ENCODE measurements at regions not wholly inside any gene's neighbourhood (a gene's known extent, or its start where the extent isn't known, plus 50 kb on each side); places are given as distances from the start of the nearest gene placed in this dataset.

- H3K27ac ChIP-seq: no peak overlapping the region
- no peak overlapping the region for H3K9ac ChIP-seq
- H3F3A ChIP-seq (ENCODE audit: low read depth): no peaks in the 10 kb centered on the region
- Mint-ChIP-seq H3K4me3 (no peak overlapping the region), H3K27ac (no peak overlapping the region), H3K9me3 (no peaks in the 10 kb centered on the region), H3K4me1 (peaks cover 11% of the 10 kb centered on the region), H3K27me3 (ENCODE audit: insufficient read depth, low read depth) (peaks cover 5% of the 10 kb centered on the region), H3K36me3 (no peaks in the 10 kb centered on the region)
- no peaks in the 10 kb centered on the region for H3K79me2 ChIP-seq (ENCODE audit: low read depth)
- no peak for DNase-seq (ENCODE audit: low spot score)
- peaks cover 26% of the 10 kb centered on the region for H3K27me3 ChIP-seq
- no peak overlapping the region for H3K4me2 ChIP-seq
- no peaks in the 10 kb centered on the region for H3K4me1 ChIP-seq
- H4K20me1 ChIP-seq (ENCODE audit: low read depth): no peaks in the 10 kb centered on the region
- no peaks in the 10 kb centered on the region for H3K9me3 ChIP-seq (ENCODE audit: low read depth)
- no peak overlapping the region for H2AFZ ChIP-seq (replicated peaks)
- no peaks in the 10 kb centered on the region for H3K36me3 ChIP-seq
- no peak overlapping the region for H3K4me3 ChIP-seq
- TF ChIP-seq EZH2phosphoT487 (IDR thresholded peaks at IDR 0.05) (no peak), CTCF (IDR thresholded peaks at IDR 0.05) (no peak), EZH2 (IDR thresholded peaks at IDR 0.05) (no peak)
Measured at GRCh38 chr2:118699447-118700175, 147.8 kb downstream of the EN1 start.

- no peaks in the 10 kb centered on the region for H3K9me3 ChIP-seq (ENCODE audit: low read depth)
- H3K4me3 ChIP-seq: no peak overlapping the region
- TF ChIP-seq EZH2phosphoT487 (IDR thresholded peaks at IDR 0.05) (no peak), EZH2 (IDR thresholded peaks at IDR 0.05) (no peak), CTCF (IDR thresholded peaks at IDR 0.05) (no peak)
- H3K79me2 ChIP-seq (ENCODE audit: low read depth): no peaks in the 10 kb centered on the region
- Mint-ChIP-seq H3K27me3 (ENCODE audit: insufficient read depth, low read depth) (peaks cover 5% of the 10 kb centered on the region), H3K9me3 (no peaks in the 10 kb centered on the region), H3K4me1 (peaks cover 14% of the 10 kb centered on the region), H3K36me3 (no peaks in the 10 kb centered on the region), H3K4me3 (no peak overlapping the region), H3K27ac (no peak overlapping the region)
- no peak for DNase-seq (ENCODE audit: low spot score)
- H2AFZ ChIP-seq (replicated peaks): no peak overlapping the region
- H3K27me3 ChIP-seq: peaks cover 32% of the 10 kb centered on the region
- H3K27ac ChIP-seq: no peak overlapping the region
- peaks cover 2% of the 10 kb centered on the region for H3K4me1 ChIP-seq
- H3K9ac ChIP-seq: no peak overlapping the region
- H3K36me3 ChIP-seq: no peaks in the 10 kb centered on the region
- peaks cover 4% of the 10 kb centered on the region for H3F3A ChIP-seq (ENCODE audit: low read depth)
- no peak overlapping the region for H3K4me2 ChIP-seq
- peaks cover 2% of the 10 kb centered on the region for H4K20me1 ChIP-seq (ENCODE audit: low read depth)
Measured at GRCh38 chr2:118698564-118698963, 148.9 kb downstream of the EN1 start.

GRCh38 chr2:118697781-118698180, 149.7 kb downstream of the EN1 start:
- peaks cover 10% of the 10 kb centered on the region for H3K4me1 ChIP-seq
- H2AFZ ChIP-seq (replicated peaks): no peak overlapping the region
- H3K36me3 ChIP-seq: no peaks in the 10 kb centered on the region
- Mint-ChIP-seq H3K27ac (no peak overlapping the region), H3K4me3 (no peak overlapping the region), H3K9me3 (peaks cover under 1% of the 10 kb centered on the region), H3K4me1 (peaks cover 17% of the 10 kb centered on the region), H3K27me3 (ENCODE audit: insufficient read depth, low read depth) (peaks cover 5% of the 10 kb centered on the region), H3K36me3 (no peaks in the 10 kb centered on the region)
- no peaks in the 10 kb centered on the region for H3K79me2 ChIP-seq (ENCODE audit: low read depth)
- no peak overlapping the region for H3K4me2 ChIP-seq
- no peak for DNase-seq (ENCODE audit: low spot score)
- H3K27ac ChIP-seq: no peak overlapping the region
- peaks cover 4% of the 10 kb centered on the region for H4K20me1 ChIP-seq (ENCODE audit: low read depth)
- H3K9me3 ChIP-seq (ENCODE audit: low read depth): no peaks in the 10 kb centered on the region
- H3K9ac ChIP-seq: no peak overlapping the region
- peaks cover 37% of the 10 kb centered on the region for H3K27me3 ChIP-seq
- no peak overlapping the region for H3K4me3 ChIP-seq
- H3F3A ChIP-seq (ENCODE audit: low read depth): peaks cover 11% of the 10 kb centered on the region
- TF ChIP-seq EZH2 (IDR thresholded peaks at IDR 0.05) (no peak), EZH2phosphoT487 (IDR thresholded peaks at IDR 0.05) (no peak), CTCF (IDR thresholded peaks at IDR 0.05) (no peak)

All from neural progenitor cell (in vitro differentiated cells).